Panc1 (cell line): ENCODE measurements at regions not wholly inside any gene's neighbourhood (a gene's known extent, or its start where the extent isn't known, plus 50 kb on each side); places are given as distances from the start of the nearest gene placed in this dataset.

Experiments
- POLR2AphosphoS5 ChIP-seq: IDR thresholded peaks from 2 replicates; pipeline ENCODE4 v1.6.1; 2012; ENCODE audit warnings: mild to moderate bottlenecking, low read depth, low read length, moderate library complexity
- TCF7L2 ChIP-seq: IDR thresholded peaks from 2 replicates; pipeline ENCODE4 v1.6.1; 2011; ENCODE audit warnings: mild to moderate bottlenecking, low read depth, low read length, inconsistent platforms
- TF ChIP-seq, protein P1 (sequence below): fragments of 450-650 bp; IDR thresholded peaks from 2 replicates; pipeline ENCODE4 v1.5.1; 2017; ENCODE audit warnings: mild to moderate bottlenecking
- TF ChIP-seq, protein P2 (sequence below), 2 experiments: IDR thresholded peaks; 2 replicates each; pipeline ENCODE4 v1.6.1; 2011 to 2012; ENCODE audit warnings: low read depth in 2 of 2, control low read depth in 1 of 2, low read length in 1 of 2, mild to moderate bottlenecking in 1 of 2, moderate library complexity in 1 of 2; ENCODE audit not compliant: insufficient read depth in 1 of 2

DNA sequence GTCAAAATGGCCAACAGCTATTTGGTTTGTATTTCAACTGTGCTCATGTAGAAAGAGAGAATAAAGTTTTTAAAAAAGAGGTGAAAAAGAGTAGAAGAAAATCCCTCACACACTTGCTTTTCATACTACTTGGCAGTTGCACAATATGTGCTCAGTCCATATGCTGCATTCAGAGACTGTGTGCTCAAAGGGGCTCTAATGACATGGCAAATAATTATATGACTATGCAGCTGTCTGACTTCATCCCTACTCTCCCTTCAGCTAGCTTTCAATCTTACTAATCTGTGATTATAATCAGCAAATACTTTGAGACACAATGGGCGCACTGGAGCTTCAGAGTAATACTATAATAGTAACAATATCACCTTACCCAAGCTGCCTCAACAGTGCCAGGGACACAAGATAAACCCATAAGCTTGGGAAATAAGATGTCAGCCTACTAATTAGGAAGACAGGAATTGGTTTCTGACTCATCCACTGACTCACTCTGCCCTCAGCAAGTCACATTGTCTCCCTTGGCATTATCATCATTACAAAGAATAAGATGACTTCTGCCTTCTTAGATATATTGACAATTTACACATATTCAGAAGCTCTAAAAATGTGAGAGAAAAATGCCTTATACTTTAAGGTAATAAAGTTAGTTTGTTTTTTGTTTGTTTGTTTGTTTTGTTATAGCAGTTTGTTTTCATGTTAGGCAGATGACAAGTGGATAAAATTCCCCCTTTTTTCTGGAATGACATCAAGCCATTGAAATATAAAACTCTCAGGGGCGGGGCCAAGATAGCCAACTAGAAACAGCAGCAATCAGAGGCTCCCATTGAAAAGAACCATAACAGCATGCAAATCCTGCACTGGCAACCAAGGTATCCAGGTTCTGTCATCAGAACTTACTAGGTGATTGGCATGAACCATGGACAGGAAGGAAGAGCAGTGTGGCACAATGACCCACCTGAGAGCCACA, 311.6 kb downstream of the FAM133A start:
- TF ChIP-seq, protein P1, sequence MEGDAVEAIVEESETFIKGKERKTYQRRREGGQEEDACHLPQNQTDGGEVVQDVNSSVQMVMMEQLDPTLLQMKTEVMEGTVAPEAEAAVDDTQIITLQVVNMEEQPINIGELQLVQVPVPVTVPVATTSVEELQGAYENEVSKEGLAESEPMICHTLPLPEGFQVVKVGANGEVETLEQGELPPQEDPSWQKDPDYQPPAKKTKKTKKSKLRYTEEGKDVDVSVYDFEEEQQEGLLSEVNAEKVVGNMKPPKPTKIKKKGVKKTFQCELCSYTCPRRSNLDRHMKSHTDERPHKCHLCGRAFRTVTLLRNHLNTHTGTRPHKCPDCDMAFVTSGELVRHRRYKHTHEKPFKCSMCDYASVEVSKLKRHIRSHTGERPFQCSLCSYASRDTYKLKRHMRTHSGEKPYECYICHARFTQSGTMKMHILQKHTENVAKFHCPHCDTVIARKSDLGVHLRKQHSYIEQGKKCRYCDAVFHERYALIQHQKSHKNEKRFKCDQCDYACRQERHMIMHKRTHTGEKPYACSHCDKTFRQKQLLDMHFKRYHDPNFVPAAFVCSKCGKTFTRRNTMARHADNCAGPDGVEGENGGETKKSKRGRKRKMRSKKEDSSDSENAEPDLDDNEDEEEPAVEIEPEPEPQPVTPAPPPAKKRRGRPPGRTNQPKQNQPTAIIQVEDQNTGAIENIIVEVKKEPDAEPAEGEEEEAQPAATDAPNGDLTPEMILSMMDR: no peak
- TF ChIP-seq, protein P2, sequence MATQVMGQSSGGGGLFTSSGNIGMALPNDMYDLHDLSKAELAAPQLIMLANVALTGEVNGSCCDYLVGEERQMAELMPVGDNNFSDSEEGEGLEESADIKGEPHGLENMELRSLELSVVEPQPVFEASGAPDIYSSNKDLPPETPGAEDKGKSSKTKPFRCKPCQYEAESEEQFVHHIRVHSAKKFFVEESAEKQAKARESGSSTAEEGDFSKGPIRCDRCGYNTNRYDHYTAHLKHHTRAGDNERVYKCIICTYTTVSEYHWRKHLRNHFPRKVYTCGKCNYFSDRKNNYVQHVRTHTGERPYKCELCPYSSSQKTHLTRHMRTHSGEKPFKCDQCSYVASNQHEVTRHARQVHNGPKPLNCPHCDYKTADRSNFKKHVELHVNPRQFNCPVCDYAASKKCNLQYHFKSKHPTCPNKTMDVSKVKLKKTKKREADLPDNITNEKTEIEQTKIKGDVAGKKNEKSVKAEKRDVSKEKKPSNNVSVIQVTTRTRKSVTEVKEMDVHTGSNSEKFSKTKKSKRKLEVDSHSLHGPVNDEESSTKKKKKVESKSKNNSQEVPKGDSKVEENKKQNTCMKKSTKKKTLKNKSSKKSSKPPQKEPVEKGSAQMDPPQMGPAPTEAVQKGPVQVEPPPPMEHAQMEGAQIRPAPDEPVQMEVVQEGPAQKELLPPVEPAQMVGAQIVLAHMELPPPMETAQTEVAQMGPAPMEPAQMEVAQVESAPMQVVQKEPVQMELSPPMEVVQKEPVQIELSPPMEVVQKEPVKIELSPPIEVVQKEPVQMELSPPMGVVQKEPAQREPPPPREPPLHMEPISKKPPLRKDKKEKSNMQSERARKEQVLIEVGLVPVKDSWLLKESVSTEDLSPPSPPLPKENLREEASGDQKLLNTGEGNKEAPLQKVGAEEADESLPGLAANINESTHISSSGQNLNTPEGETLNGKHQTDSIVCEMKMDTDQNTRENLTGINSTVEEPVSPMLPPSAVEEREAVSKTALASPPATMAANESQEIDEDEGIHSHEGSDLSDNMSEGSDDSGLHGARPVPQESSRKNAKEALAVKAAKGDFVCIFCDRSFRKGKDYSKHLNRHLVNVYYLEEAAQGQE (IDR thresholded peaks at IDR 0.05; ENCODE audit: insufficient read depth in 1 of 2, low read depth in 2 of 2, low read length in 1 of 2): no peak
- no peak for TF ChIP-seq TCF7L2
- no peak for TF ChIP-seq POLR2AphosphoS5
